Endodermal cell (in vitro differentiated cells): ENCODE measurements at regions not wholly inside any gene's neighbourhood (a gene's known extent, or its start where the extent isn't known, plus 50 kb on each side); places are given as distances from the start of the nearest gene placed in this dataset.

Experiments used
- DNase-seq: peaks from one replicate; pipeline ENCODE4 v3.0.0-alpha.2; 2017
- H3K27ac ChIP-seq: 2 replicates; pipeline ENCODE4 v1.5.1; 2013; ENCODE audit warnings: mild to moderate bottlenecking, low read depth, low read length, moderate library complexity
- H3K27me3 ChIP-seq: 2 replicates; pipeline ENCODE4 v1.6.1; 2013; ENCODE audit warnings: mild to moderate bottlenecking, low read length, moderate library complexity; ENCODE audit not compliant: insufficient read depth, control insufficient read depth, poor library complexity, severe bottlenecking
- H3K36me3 ChIP-seq: 2 replicates; pipeline ENCODE4 v1.7.0; 2013; ENCODE audit warnings: mild to moderate bottlenecking, low read length, moderate library complexity; ENCODE audit not compliant: control insufficient read depth, insufficient read depth
- H3K4me1 ChIP-seq: one replicate; pipeline ENCODE4 v1.7.0; 2013; ENCODE audit warnings: low read length; ENCODE audit not compliant: control insufficient read depth, insufficient read depth
- H3K4me3 ChIP-seq: 2 replicates; pipeline ENCODE4 v1.5.1; 2013; ENCODE audit warnings: mild to moderate bottlenecking, low read length, moderate library complexity
- H3K9ac ChIP-seq: 2 replicates; pipeline ENCODE4 v1.6.1; 2013; ENCODE audit warnings: mild to moderate bottlenecking, low read length, moderate library complexity; ENCODE audit not compliant: poor library complexity, severe bottlenecking; ENCODE audit errors: extremely low read depth
- H3K9me3 ChIP-seq: 2 replicates; pipeline ENCODE4 v1.6.1; 2013; ENCODE audit warnings: mild to moderate bottlenecking, low read length, moderate library complexity; ENCODE audit not compliant: control insufficient read depth
- H3K27ac Mint-ChIP-seq: 2 replicates; pipeline ENCODE4 v1.8.0; 2020; ENCODE audit warnings: mixed read lengths
- H3K27me3 Mint-ChIP-seq: 2 replicates; pipeline ENCODE4 v1.8.0; 2021; ENCODE audit warnings: mild to moderate bottlenecking, mixed read lengths; ENCODE audit not compliant: insufficient read depth
- H3K36me3 Mint-ChIP-seq: 2 replicates; pipeline ENCODE4 v1.8.0; 2020; ENCODE audit warnings: low read depth, mixed read lengths
- H3K4me1 Mint-ChIP-seq: 2 replicates; pipeline ENCODE4 v1.8.0; 2020; ENCODE audit warnings: mixed read lengths
- H3K4me3 Mint-ChIP-seq: 2 replicates; pipeline ENCODE4 v1.8.0; 2020; ENCODE audit warnings: mild to moderate bottlenecking, moderate library complexity, mixed read lengths
- H3K9me3 Mint-ChIP-seq: 2 replicates; pipeline ENCODE4 v1.8.0; 2020; ENCODE audit warnings: mild to moderate bottlenecking, mixed read lengths
- WGBS, 2 experiments: methylation state at CpG; one replicate each; pipeline versions ENCODE4 v1.1.5 to v1.1.7; 2013; ENCODE audit warnings: missing lambda C conversion rate in 2 of 2, mixed read lengths in 1 of 2; ENCODE audit not compliant: insufficient coverage in 1 of 2, insufficient read length in 1 of 2; 5-methylcytosine and 5-hydroxymethylcytosine counted together
- TF ChIP-seq, protein P1 (sequence below): fragments of 200-600 bp; sonication (generic); conservative IDR thresholded peaks from 2 replicates; pipeline ENCODE4 v1.5.0; 2021; ENCODE audit warnings: antibody characterized with exemption, mild to moderate bottlenecking

DNA sequence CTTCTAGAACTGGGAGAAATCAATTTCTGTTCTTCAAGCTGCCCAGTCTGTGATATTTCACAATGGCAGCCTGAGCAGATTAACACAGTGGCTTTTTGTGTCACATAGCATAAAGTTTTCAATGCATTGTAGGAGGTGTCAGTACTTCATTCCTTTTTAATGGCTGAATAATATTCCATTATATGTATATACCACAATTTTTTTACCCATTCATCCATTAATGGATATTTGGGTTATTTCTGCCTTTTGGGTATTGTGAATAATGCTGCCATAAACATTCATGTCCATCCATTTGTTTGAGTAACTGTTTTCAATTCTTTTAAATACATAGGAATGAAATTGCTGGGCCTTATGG lies 191.5 kb downstream of the SETD4 start:
- H3K36me3 ChIP-seq = no peaks in the 10 kb centered on the region
- TF ChIP-seq, protein P1, sequence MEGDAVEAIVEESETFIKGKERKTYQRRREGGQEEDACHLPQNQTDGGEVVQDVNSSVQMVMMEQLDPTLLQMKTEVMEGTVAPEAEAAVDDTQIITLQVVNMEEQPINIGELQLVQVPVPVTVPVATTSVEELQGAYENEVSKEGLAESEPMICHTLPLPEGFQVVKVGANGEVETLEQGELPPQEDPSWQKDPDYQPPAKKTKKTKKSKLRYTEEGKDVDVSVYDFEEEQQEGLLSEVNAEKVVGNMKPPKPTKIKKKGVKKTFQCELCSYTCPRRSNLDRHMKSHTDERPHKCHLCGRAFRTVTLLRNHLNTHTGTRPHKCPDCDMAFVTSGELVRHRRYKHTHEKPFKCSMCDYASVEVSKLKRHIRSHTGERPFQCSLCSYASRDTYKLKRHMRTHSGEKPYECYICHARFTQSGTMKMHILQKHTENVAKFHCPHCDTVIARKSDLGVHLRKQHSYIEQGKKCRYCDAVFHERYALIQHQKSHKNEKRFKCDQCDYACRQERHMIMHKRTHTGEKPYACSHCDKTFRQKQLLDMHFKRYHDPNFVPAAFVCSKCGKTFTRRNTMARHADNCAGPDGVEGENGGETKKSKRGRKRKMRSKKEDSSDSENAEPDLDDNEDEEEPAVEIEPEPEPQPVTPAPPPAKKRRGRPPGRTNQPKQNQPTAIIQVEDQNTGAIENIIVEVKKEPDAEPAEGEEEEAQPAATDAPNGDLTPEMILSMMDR = no peak
- no peaks in the 10 kb centered on the region for H3K4me1 ChIP-seq
- no peak overlapping the region for H3K4me3 Mint-ChIP-seq
- H3K4me3 ChIP-seq = no peak overlapping the region
- H3K27ac ChIP-seq = no peak overlapping the region
- H3K36me3 Mint-ChIP-seq = no peaks in the 10 kb centered on the region
- H3K27me3 ChIP-seq = no peaks in the 10 kb centered on the region
- no peak for DNase-seq
- peaks cover 4% of the 10 kb centered on the region for H3K9me3 ChIP-seq
- no peak overlapping the region for H3K9ac ChIP-seq
- no peaks in the 10 kb centered on the region for H3K4me1 Mint-ChIP-seq
- peaks cover 6% of the 10 kb centered on the region for H3K27me3 Mint-ChIP-seq
- no peak overlapping the region for H3K27ac Mint-ChIP-seq
- H3K9me3 Mint-ChIP-seq = peaks cover 5% of the 10 kb centered on the region

DNA sequence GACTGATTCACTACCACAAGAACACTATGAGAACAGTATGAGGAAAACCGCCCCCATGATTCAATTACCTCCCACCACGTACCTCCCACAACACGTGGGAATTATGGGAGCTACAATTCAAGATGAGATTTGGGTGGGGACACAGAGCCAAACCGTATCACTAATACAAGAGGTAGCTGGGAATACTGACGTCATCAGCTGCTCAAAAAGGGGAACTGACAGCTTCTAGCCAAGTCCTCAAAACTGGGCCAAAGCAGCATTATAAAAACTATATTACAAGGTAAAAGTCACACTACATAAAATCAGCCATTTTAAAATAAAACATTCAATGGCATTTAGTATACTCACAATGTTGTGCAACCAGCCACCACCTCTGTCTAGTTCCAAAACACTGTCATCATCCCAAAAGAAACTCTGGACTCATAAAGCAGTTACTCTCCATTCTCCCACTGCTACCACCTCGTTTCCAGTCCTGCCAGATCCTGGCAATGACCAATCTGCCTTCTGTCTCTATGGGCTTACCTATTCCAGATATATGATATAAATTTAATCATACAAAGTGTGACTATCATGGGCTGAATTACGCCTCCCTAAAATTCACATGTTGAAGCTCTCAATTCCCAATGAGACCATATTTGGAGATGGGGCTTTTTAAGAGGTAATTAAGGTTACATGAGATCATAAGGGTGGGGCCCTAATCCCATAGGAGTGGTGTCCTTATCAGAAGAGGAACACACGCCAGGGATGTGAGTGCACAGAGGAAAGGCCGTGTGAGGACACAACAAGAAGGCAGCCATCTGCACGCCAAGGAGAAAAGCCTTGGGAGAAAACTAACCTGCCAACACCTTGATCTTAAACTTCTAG lies 192.1 kb downstream of the SETD4 start:
- DNase-seq = no peak
- peaks cover 6% of the 10 kb centered on the region for H3K27me3 Mint-ChIP-seq
- no peaks in the 10 kb centered on the region for H3K36me3 Mint-ChIP-seq
- Histone ChIP-seq H3K36me3 (no peaks in the 10 kb centered on the region), H3K27me3 (no peaks in the 10 kb centered on the region), H3K4me3 (no peak overlapping the region), H3K9me3 (peaks cover 4% of the 10 kb centered on the region), H3K27ac (no peak overlapping the region), H3K9ac (no peak overlapping the region), H3K4me1 (no peaks in the 10 kb centered on the region)
- peaks cover 5% of the 10 kb centered on the region for H3K9me3 Mint-ChIP-seq
- TF ChIP-seq, protein P1 = no peak
- 83 to 90% methylated on average over 3 to 10 of the region's 10 CpGs for WGBS, 2 experiments
- no peak overlapping the region for H3K27ac Mint-ChIP-seq
- no peak overlapping the region for H3K4me3 Mint-ChIP-seq
- no peaks in the 10 kb centered on the region for H3K4me1 Mint-ChIP-seq

DNA sequence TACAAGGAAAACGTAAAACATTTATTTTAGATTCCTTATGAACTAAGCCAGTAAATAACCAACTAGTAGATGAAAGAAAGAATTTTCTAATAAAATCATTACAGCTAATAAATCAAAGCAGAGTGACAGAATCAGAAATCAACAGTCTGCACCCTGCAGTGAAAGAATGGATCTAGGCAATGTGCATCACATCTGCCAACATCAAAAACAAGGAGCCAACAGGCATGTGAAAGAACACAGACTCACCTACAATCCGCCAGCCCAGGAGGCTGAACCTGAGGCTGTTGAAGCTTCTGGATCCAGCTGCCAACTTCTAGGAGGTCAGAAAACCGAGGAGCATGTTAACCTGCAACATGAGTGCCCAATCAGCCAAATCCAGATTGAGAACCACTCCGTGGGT lies 196.3 kb downstream of the SETD4 start:
- DNase-seq = no peak
- no peak overlapping the region for H3K9ac ChIP-seq
- TF ChIP-seq, protein P1 = no peak
- peaks cover 4% of the 10 kb centered on the region for H3K27me3 ChIP-seq
- H3K4me1 ChIP-seq = no peaks in the 10 kb centered on the region
- no peaks in the 10 kb centered on the region for H3K36me3 Mint-ChIP-seq
- peaks cover 5% of the 10 kb centered on the region for H3K9me3 Mint-ChIP-seq
- WGBS, 2 experiments = 86 to 100% methylated on average over 1 to 3 of the region's 4 CpGs
- no peak overlapping the region for H3K4me3 Mint-ChIP-seq
- peaks cover 3% of the 10 kb centered on the region for H3K27me3 Mint-ChIP-seq
- H3K4me3 ChIP-seq = no peak overlapping the region
- no peaks in the 10 kb centered on the region for H3K36me3 ChIP-seq
- peaks cover 4% of the 10 kb centered on the region for H3K9me3 ChIP-seq
- no peak overlapping the region for H3K27ac ChIP-seq
- H3K4me1 Mint-ChIP-seq = no peaks in the 10 kb centered on the region
- H3K27ac Mint-ChIP-seq = no peak overlapping the region
